BLaER1 (cell line): ENCODE measurements at regions not wholly inside any gene's neighbourhood (a gene's known extent, or its start where the extent isn't known, plus 50 kb on each side); places are given as distances from the start of the nearest gene placed in this dataset.

Source experiments
- H3K27ac ChIP-seq: shearing (Covaris generic); formaldehyde crosslinking; 2 replicates; pipeline ENCODE4 v1.8.1; 2022
- H3K27me3 ChIP-seq: shearing (Covaris generic); formaldehyde crosslinking; 2 replicates; pipeline ENCODE4 v1.8.1; 2022
- H3K36me3 ChIP-seq: shearing (Covaris generic); formaldehyde crosslinking; 2 replicates; pipeline ENCODE4 v1.8.1; 2022
- H3K4me1 ChIP-seq: shearing (Covaris generic); formaldehyde crosslinking; 2 replicates; pipeline ENCODE4 v1.8.1; 2022
- H3K4me2 ChIP-seq: shearing (Covaris generic); formaldehyde crosslinking; 2 replicates; pipeline ENCODE4 v1.8.1; 2022
- H3K4me3 ChIP-seq: shearing (Covaris generic); formaldehyde crosslinking; 2 replicates; pipeline ENCODE4 v1.8.1; 2022
- H3K9ac ChIP-seq: shearing (Covaris generic); formaldehyde crosslinking; 2 replicates; pipeline ENCODE4 v1.8.1; 2022
- H3K9me3 ChIP-seq: shearing (Covaris generic); formaldehyde crosslinking; 2 replicates; pipeline ENCODE4 v1.8.1; 2022
- H4K20me1 ChIP-seq: shearing (Covaris generic); formaldehyde crosslinking; 2 replicates; pipeline ENCODE4 v1.8.1; 2022
- Cebpa-rat ChIP-seq: shearing (Covaris generic); IDR thresholded peaks from 2 replicates; pipeline ENCODE4 v1.8.1; 2022

DNA sequence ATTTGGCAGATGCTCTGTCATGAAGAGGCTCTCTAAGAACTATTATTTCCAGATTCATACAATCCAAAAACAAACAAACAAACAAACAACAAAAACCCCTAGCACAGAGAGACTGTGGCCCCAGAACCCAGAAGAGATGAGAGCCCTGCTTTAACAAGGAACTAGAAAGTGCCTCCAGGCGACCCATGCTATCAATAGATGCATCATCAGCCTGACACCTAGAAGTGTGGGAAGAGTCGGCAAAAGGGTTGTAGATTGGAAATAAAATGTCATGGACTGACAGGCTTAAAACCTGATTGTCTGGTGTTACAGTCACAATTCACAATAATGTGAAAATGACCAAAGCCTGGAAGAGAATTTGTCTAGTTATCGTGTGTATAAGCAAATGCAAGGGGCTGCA is 50.6 kb upstream of the FLRT2 start:
- no peak overlapping the region for H3K4me2 ChIP-seq
- no peak overlapping the region for H3K27ac ChIP-seq
- H3K4me1 ChIP-seq: no peaks in the 10 kb centered on the region
- no peaks in the 10 kb centered on the region for H3K27me3 ChIP-seq
- no peak overlapping the region for H3K4me3 ChIP-seq
- TF ChIP-seq Cebpa-rat: no peak
- H3K9ac ChIP-seq: no peak overlapping the region
- H3K9me3 ChIP-seq: no peaks in the 10 kb centered on the region
- H4K20me1 ChIP-seq: no peaks in the 10 kb centered on the region
- H3K36me3 ChIP-seq: no peaks in the 10 kb centered on the region

DNA sequence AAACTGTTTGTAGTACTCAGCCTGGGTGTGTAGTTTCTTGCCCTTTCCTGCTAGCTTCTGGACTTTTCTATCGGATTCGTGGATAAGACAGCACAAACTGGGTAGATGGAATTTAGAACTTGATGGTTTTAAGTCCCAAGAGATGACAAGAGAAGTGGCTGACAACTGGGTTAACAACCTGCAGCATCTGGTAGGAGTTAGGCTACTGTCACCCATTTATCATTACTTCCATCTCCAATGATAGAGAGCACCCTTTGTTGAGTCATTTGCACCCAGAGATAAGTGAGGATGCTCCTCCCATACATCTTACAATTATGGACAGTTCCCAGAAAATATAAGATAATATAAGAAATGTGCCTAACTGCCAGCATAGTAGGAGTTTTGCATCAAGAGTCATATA is 50.2 kb upstream of the FLRT2 start:
- Histone ChIP-seq H3K4me1 (no peaks in the 10 kb centered on the region), H3K9me3 (no peaks in the 10 kb centered on the region), H3K4me3 (no peak overlapping the region), H3K36me3 (no peaks in the 10 kb centered on the region), H3K4me2 (no peak overlapping the region), H3K27ac (no peak overlapping the region), H3K27me3 (no peaks in the 10 kb centered on the region), H4K20me1 (no peaks in the 10 kb centered on the region), H3K9ac (no peak overlapping the region)
- no peak for TF ChIP-seq Cebpa-rat
